GM23338 (cell line): ENCODE measurements at regions not wholly inside any gene's neighbourhood (a gene's known extent, or its start where the extent isn't known, plus 50 kb on each side); places are given as distances from the start of the nearest gene placed in this dataset.

Experiments
- CREB1 ChIP-seq: fragments of 250-450 bp; sonication (Bioruptor Pico); IDR thresholded peaks from 2 replicates; pipeline ENCODE4 v1.5.0; 2020; ENCODE audit warnings: low read depth, mild to moderate bottlenecking, moderate library complexity
- EZH2 ChIP-seq: fragments of 200-600 bp; sonication (generic); IDR thresholded peaks from one replicate; pipeline ENCODE4 v1.8.0; 2017; ENCODE audit warnings: antibody characterized with exemption, mild to moderate bottlenecking, low read depth; ENCODE audit not compliant: unreplicated experiment
- TF ChIP-seq, protein P1 (sequence below), 2 experiments: fragments of 200-600 bp in 1 of 2; sonication (generic) in 1 of 2; conservative IDR thresholded peaks; 2 replicates each; pipeline versions ENCODE4 v1.5.1 to v1.6.1; 2016 to 2017; ENCODE audit warnings: antibody characterized with exemption in 2 of 2, low read depth in 2 of 2, mild to moderate bottlenecking in 2 of 2, moderate library complexity in 1 of 2

DNA sequence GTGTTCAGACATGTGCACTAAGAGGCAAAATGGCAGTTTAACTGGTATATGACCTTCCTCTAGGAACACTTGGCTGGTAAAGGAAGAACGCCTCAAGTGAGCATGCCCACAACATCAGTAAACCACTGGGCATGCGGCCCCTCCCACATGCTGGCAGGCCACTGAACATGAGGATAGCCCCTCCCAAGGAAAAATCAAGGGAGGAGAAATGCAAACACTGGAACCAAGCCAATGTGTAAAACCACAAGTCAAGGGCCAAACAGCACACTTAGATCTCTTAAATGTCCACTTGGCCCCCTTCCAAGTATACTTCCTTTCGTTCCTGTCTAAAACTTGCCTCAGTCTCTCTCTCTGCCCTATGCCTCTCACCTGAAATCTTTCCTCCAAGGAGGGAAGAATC is 980.8 kb downstream of the TSN start:
- TF ChIP-seq, protein P1, sequence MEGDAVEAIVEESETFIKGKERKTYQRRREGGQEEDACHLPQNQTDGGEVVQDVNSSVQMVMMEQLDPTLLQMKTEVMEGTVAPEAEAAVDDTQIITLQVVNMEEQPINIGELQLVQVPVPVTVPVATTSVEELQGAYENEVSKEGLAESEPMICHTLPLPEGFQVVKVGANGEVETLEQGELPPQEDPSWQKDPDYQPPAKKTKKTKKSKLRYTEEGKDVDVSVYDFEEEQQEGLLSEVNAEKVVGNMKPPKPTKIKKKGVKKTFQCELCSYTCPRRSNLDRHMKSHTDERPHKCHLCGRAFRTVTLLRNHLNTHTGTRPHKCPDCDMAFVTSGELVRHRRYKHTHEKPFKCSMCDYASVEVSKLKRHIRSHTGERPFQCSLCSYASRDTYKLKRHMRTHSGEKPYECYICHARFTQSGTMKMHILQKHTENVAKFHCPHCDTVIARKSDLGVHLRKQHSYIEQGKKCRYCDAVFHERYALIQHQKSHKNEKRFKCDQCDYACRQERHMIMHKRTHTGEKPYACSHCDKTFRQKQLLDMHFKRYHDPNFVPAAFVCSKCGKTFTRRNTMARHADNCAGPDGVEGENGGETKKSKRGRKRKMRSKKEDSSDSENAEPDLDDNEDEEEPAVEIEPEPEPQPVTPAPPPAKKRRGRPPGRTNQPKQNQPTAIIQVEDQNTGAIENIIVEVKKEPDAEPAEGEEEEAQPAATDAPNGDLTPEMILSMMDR (conservative IDR thresholded peaks at IDR 0.05; ENCODE audit: low read depth in 2 of 2), result no peak
- TF ChIP-seq CREB1 (no peak), EZH2 (no peak)
